ENCODE measurements at regions not wholly inside any gene's neighbourhood (a gene's known extent, or its start where the extent isn't known, plus 50 kb on each side); places are given as distances from the start of the nearest gene placed in this dataset.

DNA sequence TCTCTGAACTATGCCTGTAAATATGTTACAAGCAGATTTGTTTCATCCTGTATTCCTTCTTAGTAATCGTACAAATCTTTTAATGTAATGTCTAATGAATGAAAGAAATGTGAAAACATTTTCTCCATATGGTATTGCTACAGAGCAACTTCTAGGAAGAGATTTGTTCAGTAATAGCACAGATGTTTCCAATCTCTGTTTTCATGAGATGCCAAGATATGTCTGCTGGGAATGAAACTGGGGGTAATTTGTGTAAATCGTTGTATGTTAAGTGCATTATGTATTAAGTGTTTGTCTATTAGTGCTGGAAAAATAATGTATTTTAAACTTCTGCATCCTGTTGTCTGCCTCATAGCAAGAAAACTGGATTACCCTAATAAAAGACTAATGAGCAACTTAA lies 722.2 kb upstream of the EYS start:
- Mint-ChIP-seq H3K27ac (no peak overlapping the region), H3K9me3 (peaks cover 6% of the 10 kb centered on the region), H3K36me3 (ENCODE audit: low read depth) (no peaks in the 10 kb centered on the region), H3K4me1 (no peaks in the 10 kb centered on the region), H3K4me3 (no peak overlapping the region), H3K27me3 (no peaks in the 10 kb centered on the region)
- CTCF ChIA-PET = no interaction called here
- no peak for DNase-seq
- POLR2A ChIA-PET = no interaction called here

DNA sequence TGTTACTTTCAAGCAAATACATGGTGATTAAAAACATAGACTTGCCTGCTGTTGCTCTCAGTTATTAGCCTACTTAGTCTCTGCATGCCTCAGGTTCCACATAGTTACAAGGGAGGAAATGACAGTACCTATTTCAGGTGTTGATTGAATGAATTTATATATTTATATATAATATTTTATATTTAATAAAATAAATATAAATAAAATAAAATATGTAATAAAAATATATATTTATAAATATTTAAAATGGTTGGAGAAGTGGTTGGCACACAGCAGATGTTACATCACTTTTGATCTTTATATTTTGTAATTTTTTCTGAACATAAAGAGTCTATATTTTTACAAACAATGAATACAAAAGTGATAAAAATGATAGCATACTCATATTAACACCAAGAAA lies 716.0 kb upstream of the EYS start:
- Mint-ChIP-seq H3K4me1 (no peaks in the 10 kb centered on the region), H3K4me3 (no peak overlapping the region), H3K36me3 (ENCODE audit: low read depth) (no peaks in the 10 kb centered on the region), H3K27me3 (no peaks in the 10 kb centered on the region), H3K9me3 (peaks cover 14% of the 10 kb centered on the region), H3K27ac (no peak overlapping the region)
- ChIA-PET POLR2A (no interaction called here), CTCF (no interaction called here)
- no peak for DNase-seq

DNA sequence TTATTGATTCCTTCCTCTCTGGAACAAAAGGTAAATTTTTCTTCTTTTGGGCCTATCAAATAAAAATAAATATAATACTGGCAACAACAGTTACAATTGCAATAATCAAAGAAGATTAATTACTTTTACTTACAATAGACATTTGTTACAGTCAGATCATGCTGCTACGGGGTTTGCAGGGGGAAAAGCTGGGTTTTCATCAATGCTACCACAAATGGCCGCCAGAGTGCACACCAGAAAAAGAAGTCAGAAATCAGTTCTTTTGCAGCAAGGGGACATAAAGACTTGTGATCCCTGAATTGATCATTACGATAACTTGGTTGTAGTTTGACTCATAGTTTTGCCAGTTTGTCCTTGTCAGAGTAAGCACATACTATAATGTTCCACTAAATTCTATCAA lies 714.5 kb upstream of the EYS start:
- no peak overlapping the region for H3K27ac Mint-ChIP-seq
- peaks cover 19% of the 10 kb centered on the region for H3K9me3 Mint-ChIP-seq
- CTCF ChIA-PET = no interaction called here
- POLR2A ChIA-PET = no interaction called here
- H3K4me1 Mint-ChIP-seq = no peaks in the 10 kb centered on the region
- no peak for DNase-seq
- no peaks in the 10 kb centered on the region for H3K27me3 Mint-ChIP-seq
- H3K4me3 Mint-ChIP-seq = no peak overlapping the region
- no peaks in the 10 kb centered on the region for H3K36me3 Mint-ChIP-seq (ENCODE audit: low read depth)

DNA sequence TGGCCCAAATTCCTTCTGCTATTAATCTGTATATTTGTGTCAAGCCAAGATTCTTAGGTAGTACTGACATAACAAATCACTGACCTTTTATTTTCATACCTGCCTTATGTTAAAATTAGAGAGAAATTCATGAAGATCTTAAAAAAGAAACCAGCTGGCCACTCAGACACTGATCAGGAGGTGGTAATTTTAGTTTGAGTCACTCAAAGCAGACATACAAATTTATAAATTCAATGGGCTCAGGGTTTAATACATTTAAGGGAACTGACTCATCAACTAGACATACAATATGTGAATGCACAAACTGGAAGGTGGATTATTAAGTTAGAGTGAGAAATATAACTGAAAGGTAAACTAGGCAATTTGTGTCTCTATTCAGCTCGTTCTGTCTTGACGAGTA lies 711.9 kb upstream of the EYS start:
- no peak for DNase-seq
- ChIA-PET POLR2A (no interaction called here), CTCF (no interaction called here)
- Mint-ChIP-seq H3K9me3 (peaks cover 13% of the 10 kb centered on the region), H3K27ac (no peak overlapping the region), H3K36me3 (ENCODE audit: low read depth) (no peaks in the 10 kb centered on the region), H3K4me1 (no peaks in the 10 kb centered on the region), H3K27me3 (no peaks in the 10 kb centered on the region), H3K4me3 (no peak overlapping the region)

DNA sequence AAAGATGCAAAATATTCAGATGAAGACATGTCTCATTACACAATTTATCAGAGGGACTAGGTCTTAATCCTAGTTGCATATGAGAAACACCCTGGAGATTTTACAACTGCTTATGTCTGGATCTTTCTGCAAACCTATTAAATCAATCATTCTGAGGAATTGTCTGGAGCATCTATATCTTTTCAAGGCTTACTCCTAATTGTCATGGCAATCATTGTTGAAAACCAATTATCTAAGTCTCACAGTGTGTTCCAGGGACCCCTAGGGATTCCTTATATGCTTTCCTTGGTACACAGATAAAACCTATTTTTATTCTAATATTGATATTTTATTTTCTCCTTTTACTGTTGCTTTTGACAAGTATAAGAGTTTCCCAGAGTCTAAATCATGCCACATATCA lies 696.9 kb upstream of the EYS start:
- no peaks in the 10 kb centered on the region for H3K27me3 Mint-ChIP-seq
- no peaks in the 10 kb centered on the region for H3K9me3 Mint-ChIP-seq
- POLR2A ChIA-PET = no interaction called here
- H3K4me1 Mint-ChIP-seq = no peaks in the 10 kb centered on the region
- no peak overlapping the region for H3K27ac Mint-ChIP-seq
- no peak for DNase-seq
- H3K4me3 Mint-ChIP-seq = no peak overlapping the region
- H3K36me3 Mint-ChIP-seq (ENCODE audit: low read depth) = no peaks in the 10 kb centered on the region
- CTCF ChIA-PET = no interaction called here

DNA sequence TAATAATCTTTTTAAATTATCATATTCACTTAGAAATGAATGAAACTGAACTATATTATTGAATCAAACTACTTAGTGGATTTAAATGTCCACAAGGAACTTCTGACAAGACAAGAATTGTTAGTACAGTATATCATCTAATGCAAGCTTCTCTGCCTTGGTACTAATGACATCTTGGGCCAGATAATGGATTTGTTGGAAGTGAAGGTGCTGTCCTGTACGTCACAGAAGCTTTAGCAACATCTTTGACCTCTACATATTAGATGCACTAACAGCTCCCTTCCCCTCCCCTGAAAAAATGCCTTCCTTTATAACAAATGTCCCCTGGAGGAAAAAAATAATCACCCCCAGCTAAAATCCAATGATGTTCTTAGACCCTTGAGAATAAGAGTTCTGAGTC lies 695.8 kb upstream of the EYS start:
- Mint-ChIP-seq H3K9me3 (no peaks in the 10 kb centered on the region), H3K4me1 (no peaks in the 10 kb centered on the region), H3K4me3 (no peak overlapping the region), H3K36me3 (ENCODE audit: low read depth) (no peaks in the 10 kb centered on the region), H3K27me3 (no peaks in the 10 kb centered on the region), H3K27ac (no peak overlapping the region)
- DNase-seq = no peak
- CTCF ChIA-PET = no interaction called here
- POLR2A ChIA-PET = no interaction called here

DNA sequence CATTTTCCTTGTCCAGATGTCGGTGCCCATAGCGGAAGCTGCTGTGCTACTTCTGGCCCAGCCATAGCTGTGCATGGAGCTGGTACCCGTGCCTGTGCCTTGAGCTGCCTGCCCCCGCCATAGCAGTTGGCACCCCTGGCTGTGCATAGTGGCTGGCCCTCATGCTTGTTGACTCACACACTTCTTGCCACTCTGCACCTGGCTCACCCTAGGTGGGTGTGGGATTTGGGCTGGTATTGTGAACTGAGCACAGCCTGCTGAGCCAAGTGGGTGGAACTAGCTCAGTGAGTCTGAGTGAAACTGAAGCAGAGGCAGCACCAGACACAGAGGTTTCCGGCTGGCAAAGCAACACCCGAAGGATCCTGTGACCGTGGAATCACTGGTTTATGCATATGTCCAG lies 689.5 kb upstream of the EYS start:
- POLR2A ChIA-PET = no interaction called here

DNA sequence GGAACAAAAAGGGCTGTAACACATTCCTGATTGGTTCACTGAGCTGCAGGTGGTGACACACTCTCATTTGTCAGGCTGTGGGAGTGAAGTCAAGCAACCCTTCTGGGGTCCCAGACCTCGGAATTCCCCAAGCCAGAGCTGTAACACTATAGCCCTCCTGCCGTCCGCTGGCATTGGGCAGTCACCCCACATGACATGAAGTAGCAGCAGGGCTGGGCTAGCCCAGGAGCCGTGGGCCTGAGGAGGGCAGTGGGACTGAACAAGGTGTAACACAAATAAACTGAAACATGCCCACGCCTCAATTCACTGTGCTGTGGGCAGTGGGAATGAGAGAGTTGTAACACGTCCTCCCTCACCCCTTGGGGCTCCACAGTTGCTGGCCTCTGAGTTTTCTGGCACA lies 689.1 kb upstream of the EYS start:
- Mint-ChIP-seq H3K4me1 (no peaks in the 10 kb centered on the region), H3K27ac (no peak overlapping the region), H3K27me3 (no peaks in the 10 kb centered on the region), H3K4me3 (no peak overlapping the region), H3K9me3 (peaks cover 3% of the 10 kb centered on the region), H3K36me3 (ENCODE audit: low read depth) (no peaks in the 10 kb centered on the region)
- DNase-seq = no peak
- ChIA-PET CTCF (no interaction called here), POLR2A (no interaction called here)

More for the DNA sequence above, 689.5 kb upstream of the EYS start:
- H3K4me1 Mint-ChIP-seq = no peaks in the 10 kb centered on the region
- H3K36me3 Mint-ChIP-seq (ENCODE audit: low read depth) = no peaks in the 10 kb centered on the region
- no peak overlapping the region for H3K4me3 Mint-ChIP-seq
- no peaks in the 10 kb centered on the region for H3K27me3 Mint-ChIP-seq
- H3K9me3 Mint-ChIP-seq = peaks cover 3% of the 10 kb centered on the region
- H3K27ac Mint-ChIP-seq = no peak overlapping the region
- no peak for DNase-seq
- CTCF ChIA-PET = no interaction called here

DNA sequence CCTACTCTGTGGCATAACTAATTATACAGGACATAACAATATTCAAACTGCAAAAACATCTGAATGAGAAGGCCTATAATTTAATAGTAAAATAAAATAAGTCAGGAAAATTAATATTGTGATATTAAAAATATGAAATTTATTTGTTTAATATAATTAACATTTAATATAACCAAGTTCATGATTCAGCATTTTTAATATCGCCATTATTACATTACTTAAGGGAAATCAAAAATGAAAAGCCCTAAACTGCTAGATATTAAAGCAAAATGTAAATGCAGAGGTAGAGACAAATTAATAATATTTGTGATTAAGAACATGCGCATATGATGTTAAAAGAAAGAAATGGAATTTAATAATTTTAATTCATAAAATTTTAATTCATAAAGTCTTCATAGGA lies 683.4 kb upstream of the EYS start:
- H3K4me3 Mint-ChIP-seq = no peak overlapping the region
- no peaks in the 10 kb centered on the region for H3K4me1 Mint-ChIP-seq
- no peaks in the 10 kb centered on the region for H3K27me3 Mint-ChIP-seq
- ChIA-PET CTCF (no interaction called here), POLR2A (no interaction called here)
- no peak for DNase-seq
- H3K36me3 Mint-ChIP-seq (ENCODE audit: low read depth) = no peaks in the 10 kb centered on the region
- H3K27ac Mint-ChIP-seq = no peak overlapping the region
- peaks cover 3% of the 10 kb centered on the region for H3K9me3 Mint-ChIP-seq

DNA sequence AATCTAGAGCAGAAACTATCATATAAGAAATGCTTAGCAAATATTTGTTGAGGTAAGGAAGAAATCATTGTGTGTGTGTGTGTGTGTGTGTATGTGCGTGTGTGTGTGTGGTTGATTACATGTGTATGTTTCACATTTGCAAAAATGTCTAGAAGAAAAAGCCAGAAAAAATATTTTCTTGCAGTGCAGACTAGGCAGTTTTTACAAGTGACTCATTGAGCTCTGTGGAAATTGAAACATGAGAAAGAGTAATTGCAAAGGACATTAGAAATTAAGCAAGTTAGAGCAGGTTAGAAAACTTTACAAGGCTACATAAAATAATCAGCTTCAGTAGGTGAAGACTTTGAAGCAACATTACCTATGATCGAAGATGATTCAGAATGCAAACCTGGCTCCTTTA lies 669.0 kb upstream of the EYS start:
- Mint-ChIP-seq H3K4me3 (no peak overlapping the region), H3K36me3 (ENCODE audit: low read depth) (no peaks in the 10 kb centered on the region), H3K27me3 (no peaks in the 10 kb centered on the region), H3K27ac (no peak overlapping the region), H3K4me1 (no peaks in the 10 kb centered on the region), H3K9me3 (peaks cover 8% of the 10 kb centered on the region)
- ChIA-PET POLR2A (no interaction called here), CTCF (no interaction called here)
- no peak for DNase-seq

DNA sequence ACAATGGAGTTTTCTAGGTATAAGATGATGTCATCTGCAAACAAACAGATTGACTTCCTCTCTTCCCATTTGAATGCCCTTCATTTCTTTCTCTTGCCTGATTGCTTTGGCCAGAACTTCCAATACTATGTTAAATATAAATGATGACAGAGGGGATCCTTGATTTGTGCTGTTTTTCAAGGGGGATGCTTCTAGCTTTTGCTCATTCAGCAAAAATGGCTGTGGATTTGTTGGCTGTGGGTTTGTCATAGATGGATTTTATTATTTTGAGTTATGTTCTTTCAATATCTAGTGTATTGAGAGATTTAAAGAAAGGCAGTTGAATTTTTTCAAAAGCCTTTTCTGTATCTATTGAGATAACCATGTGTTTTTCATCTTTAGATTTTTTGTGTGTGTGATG lies 662.4 kb upstream of the EYS start:
- Mint-ChIP-seq H3K4me1 (no peaks in the 10 kb centered on the region), H3K27ac (no peak overlapping the region), H3K27me3 (no peaks in the 10 kb centered on the region), H3K4me3 (no peak overlapping the region), H3K9me3 (peaks cover 13% of the 10 kb centered on the region), H3K36me3 (ENCODE audit: low read depth) (no peaks in the 10 kb centered on the region)
- ChIA-PET POLR2A (no interaction called here), CTCF (no interaction called here)
- no peak for DNase-seq

DNA sequence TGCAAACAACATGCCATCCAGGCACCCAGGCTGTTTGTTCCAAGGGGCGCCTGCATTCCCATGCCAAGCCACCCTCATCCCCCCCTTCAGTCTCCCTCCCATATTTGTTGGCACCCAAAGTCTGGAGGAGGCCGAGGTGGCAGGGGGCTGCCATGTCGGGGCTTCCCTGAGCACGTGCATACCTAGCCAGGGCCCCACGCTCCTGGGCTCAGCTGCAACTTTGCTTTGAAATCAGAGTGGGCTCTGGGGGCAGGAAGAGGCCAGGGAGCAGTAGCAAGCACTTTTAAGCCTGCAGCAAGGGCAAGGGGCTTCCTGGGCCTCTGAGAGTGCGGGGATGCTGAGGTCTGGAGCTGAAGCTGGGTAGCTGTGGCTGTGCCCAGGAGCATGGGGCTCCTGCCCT lies 655.9 kb upstream of the EYS start:
- no peaks in the 10 kb centered on the region for H3K27me3 Mint-ChIP-seq
- no peak overlapping the region for H3K4me3 Mint-ChIP-seq
- DNase-seq = no peak
- no peaks in the 10 kb centered on the region for H3K4me1 Mint-ChIP-seq
- ChIA-PET POLR2A (no interaction called here), CTCF (no interaction called here)
- no peak overlapping the region for H3K27ac Mint-ChIP-seq
- peaks cover 4% of the 10 kb centered on the region for H3K9me3 Mint-ChIP-seq
- H3K36me3 Mint-ChIP-seq (ENCODE audit: low read depth) = no peaks in the 10 kb centered on the region

DNA sequence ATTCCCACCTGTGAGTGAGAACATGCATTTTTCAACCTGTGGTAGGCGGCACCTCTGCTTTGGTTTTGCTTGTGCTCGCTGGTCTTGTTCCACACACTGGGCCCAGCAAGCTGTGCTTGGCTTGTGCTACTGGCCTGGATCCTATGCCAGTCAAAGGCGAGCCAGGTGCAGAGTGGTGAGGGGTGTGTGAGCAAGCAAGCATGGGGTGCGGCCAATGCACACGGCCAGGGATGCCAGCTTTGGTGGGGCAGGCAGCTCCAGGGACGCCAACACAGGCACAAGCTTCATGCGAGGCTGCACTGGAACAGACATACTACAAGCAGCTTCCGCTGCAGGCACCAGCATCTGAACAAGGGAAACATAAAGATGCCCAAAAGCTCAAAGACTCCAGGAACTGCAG lies 654.9 kb upstream of the EYS start:
- Mint-ChIP-seq H3K27me3 (no peaks in the 10 kb centered on the region), H3K27ac (no peak overlapping the region), H3K36me3 (ENCODE audit: low read depth) (no peaks in the 10 kb centered on the region), H3K9me3 (peaks cover 4% of the 10 kb centered on the region), H3K4me1 (no peaks in the 10 kb centered on the region), H3K4me3 (no peak overlapping the region)
- CTCF ChIA-PET = no interaction called here
- POLR2A ChIA-PET = no interaction called here
- DNase-seq = no peak

DNA sequence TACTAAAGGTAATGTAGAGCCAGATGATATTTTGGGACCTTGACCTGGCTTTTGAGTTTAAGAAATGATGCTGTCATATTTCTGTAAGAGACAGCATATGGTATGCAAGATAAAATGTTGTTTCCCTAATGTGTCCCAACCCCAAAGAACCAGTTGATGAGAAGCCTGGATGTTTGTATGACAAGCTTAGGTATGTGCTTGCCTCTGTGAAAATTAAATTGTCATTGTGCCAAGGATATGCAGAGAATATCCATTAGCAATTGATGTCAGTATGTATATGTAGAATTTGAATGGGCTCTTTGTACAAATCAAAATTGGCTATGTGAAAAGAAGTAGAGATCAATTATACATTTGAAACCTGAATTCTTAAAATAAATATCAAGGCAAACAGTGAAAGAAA lies 650.8 kb upstream of the EYS start:
- Mint-ChIP-seq H3K4me1 (no peaks in the 10 kb centered on the region), H3K27me3 (no peaks in the 10 kb centered on the region), H3K27ac (no peak overlapping the region), H3K4me3 (no peak overlapping the region), H3K36me3 (ENCODE audit: low read depth) (no peaks in the 10 kb centered on the region), H3K9me3 (peaks cover 4% of the 10 kb centered on the region)
- ChIA-PET CTCF (no interaction called here), POLR2A (no interaction called here)
- no peak for DNase-seq

DNA sequence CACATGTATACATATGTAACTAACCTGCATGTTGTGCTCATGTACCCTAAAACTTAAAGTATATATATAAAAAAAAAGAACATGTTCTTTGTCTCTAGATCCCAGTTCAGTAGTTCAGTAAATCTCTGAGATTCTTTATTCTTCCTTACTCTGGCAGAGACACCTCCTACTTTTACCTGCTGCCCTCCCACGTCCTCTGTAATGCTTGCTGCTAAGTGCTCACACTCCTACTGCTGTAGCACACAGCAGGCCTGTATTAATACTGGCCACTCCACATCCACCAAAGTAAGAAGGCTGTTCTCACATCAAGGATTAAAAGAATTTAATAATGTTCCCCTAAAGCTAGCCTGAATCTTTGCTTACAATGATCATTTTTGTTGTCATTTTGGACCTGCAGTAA lies 648.4 kb upstream of the EYS start:
- ChIA-PET POLR2A (no interaction called here), CTCF (no interaction called here)
- no peak for DNase-seq

More for the DNA sequence above, 648.4 kb upstream of the EYS start:
- H3K27me3 Mint-ChIP-seq = no peaks in the 10 kb centered on the region
- no peaks in the 10 kb centered on the region for H3K36me3 Mint-ChIP-seq (ENCODE audit: low read depth)
- H3K27ac Mint-ChIP-seq = no peak overlapping the region
- peaks cover under 1% of the 10 kb centered on the region for H3K9me3 Mint-ChIP-seq
- H3K4me1 Mint-ChIP-seq = no peaks in the 10 kb centered on the region
- H3K4me3 Mint-ChIP-seq = no peak overlapping the region
